A673 (cell line): ENCODE measurements at regions not wholly inside any gene's neighbourhood (a gene's known extent, or its start where the extent isn't known, plus 50 kb on each side); places are given as distances from the start of the nearest gene placed in this dataset.
A peak's percentile ranks its signal among the peaks of the same experiment; 100 is the strongest.

Source experiments
- BruUV-seq: library from RNA; stranded (reverse); fragments of 400-500 nt; replicated peaks from 2 replicates; lab custom pipeline; 2021; lab: Mats Ljungman, UMichigan
- CTCF ChIA-PET: fragments of 300-600 bp; sonication (Branson Sonifier 250); formaldehyde crosslinking; loops from one replicate; lab custom pipeline; 2022; ENCODE audit warnings: antibody characterized with exemption; lab: Charles Lee
- POLR2A ChIA-PET: fragments of 300-600 bp; sonication (Branson Sonifier 250); formaldehyde crosslinking; loops from one replicate; lab custom pipeline; 2022; ENCODE audit warnings: antibody characterized with exemption; ENCODE audit not compliant: low non-redundant PET; lab: Charles Lee
- DNase-seq: peaks from one replicate; pipeline ENCODE4 v3.0.0-alpha.2; 2015; ENCODE audit warnings: low spot score
- H3K27ac ChIP-seq: fragments of 200-600 bp; sonication (generic); 2 replicates; pipeline ENCODE4 v1.5.1; 2016; ENCODE audit warnings: mixed run types, low read depth, mild to moderate bottlenecking, mixed read lengths, antibody characterized with exemption, low read length; ENCODE audit not compliant: poor library complexity, severe bottlenecking
- H3K27me3 ChIP-seq: fragments of 200-600 bp; sonication (generic); replicated peaks from 2 replicates; pipeline ENCODE4 v1.6.1; 2017; ENCODE audit warnings: mixed run types, low read depth, mild to moderate bottlenecking, mixed read lengths, antibody characterized with exemption, low read length; ENCODE audit not compliant: insufficient read depth, poor library complexity
- H3K36me3 ChIP-seq: fragments of 200-600 bp; sonication (generic); 2 replicates; pipeline ENCODE4 v1.6.1; 2016; ENCODE audit warnings: mixed run types, mild to moderate bottlenecking, mixed read lengths, antibody characterized with exemption, low read length; ENCODE audit not compliant: insufficient read depth, poor library complexity, severe bottlenecking
- H3K4me1 ChIP-seq: fragments of 200-600 bp; sonication (generic); 2 replicates; pipeline ENCODE4 v1.6.1; 2017; ENCODE audit warnings: mixed run types, mild to moderate bottlenecking, mixed read lengths, antibody characterized with exemption, low read length; ENCODE audit not compliant: insufficient read depth, poor library complexity, severe bottlenecking
- H3K4me3 ChIP-seq: fragments of 200-600 bp; sonication (generic); 2 replicates; pipeline ENCODE4 v1.5.1; 2016; ENCODE audit warnings: low read depth, mixed run types, mild to moderate bottlenecking, mixed read lengths, low read length; ENCODE audit not compliant: poor library complexity, severe bottlenecking
- H3K9me3 ChIP-seq: fragments of 200-600 bp; sonication (generic); 2 replicates; pipeline ENCODE4 v1.6.1; 2016; ENCODE audit warnings: mixed run types, low read depth, mild to moderate bottlenecking, mixed read lengths, antibody characterized with exemption, low read length; ENCODE audit not compliant: poor library complexity, severe bottlenecking
- EZH2 ChIP-seq: fragments of 200-600 bp; sonication (generic); IDR thresholded peaks from 2 replicates; pipeline ENCODE4 v1.6.1; 2017; ENCODE audit warnings: borderline replicate concordance, low read depth, mild to moderate bottlenecking, mixed read lengths, antibody characterized with exemption, low read length; ENCODE audit not compliant: poor library complexity, severe bottlenecking
- intact Hi-C: fragments of 100-400 bp; cut with micrococcal nuclease; formaldehyde crosslinking; loops from one replicate; pipeline ENCODE4 v1.10.0; 2022; ENCODE audit not compliant: unreplicated experiment
- TF ChIP-seq, protein P1 (sequence below): fragments of 300-800, 200-600 bp; sonication (generic); conservative IDR thresholded peaks from 2 replicates; pipeline ENCODE4 v1.5.1; 2017; ENCODE audit warnings: low read depth, mild to moderate bottlenecking, antibody characterized with exemption, low read length, moderate library complexity, mixed read lengths

DNA sequence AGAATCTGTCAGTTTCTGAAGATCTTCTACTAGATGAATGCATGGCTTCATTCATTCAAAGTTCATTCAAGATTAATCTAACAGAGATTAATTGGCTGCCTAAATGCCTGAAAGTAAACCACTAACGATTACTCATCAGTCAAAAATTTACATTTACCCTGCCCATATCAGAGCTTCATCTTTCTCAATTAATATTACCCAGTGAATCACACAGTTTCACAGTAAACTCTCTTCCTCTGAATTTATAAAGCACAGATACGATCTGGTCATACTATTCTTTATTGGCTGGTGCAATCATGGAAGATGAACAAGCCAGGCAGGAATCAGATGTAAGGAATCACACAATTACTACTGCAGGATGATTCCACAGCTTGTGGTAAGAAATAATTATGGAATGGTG, 377.7 kb downstream of the SLC16A7 start:
- TF ChIP-seq, protein P1, sequence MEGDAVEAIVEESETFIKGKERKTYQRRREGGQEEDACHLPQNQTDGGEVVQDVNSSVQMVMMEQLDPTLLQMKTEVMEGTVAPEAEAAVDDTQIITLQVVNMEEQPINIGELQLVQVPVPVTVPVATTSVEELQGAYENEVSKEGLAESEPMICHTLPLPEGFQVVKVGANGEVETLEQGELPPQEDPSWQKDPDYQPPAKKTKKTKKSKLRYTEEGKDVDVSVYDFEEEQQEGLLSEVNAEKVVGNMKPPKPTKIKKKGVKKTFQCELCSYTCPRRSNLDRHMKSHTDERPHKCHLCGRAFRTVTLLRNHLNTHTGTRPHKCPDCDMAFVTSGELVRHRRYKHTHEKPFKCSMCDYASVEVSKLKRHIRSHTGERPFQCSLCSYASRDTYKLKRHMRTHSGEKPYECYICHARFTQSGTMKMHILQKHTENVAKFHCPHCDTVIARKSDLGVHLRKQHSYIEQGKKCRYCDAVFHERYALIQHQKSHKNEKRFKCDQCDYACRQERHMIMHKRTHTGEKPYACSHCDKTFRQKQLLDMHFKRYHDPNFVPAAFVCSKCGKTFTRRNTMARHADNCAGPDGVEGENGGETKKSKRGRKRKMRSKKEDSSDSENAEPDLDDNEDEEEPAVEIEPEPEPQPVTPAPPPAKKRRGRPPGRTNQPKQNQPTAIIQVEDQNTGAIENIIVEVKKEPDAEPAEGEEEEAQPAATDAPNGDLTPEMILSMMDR: no peak
- no peak for TF ChIP-seq EZH2
- DNase-seq: peak; percentile 10
- no TSS peak for BruUV-seq
- H3K4me3 ChIP-seq: no peak overlapping the region
- POLR2A ChIA-PET: no interaction called here
- intact Hi-C loops: no loop called here
- CTCF ChIA-PET: no interaction called here
- no peak overlapping the region for H3K27ac ChIP-seq
- no peaks in the 10 kb centered on the region for H3K36me3 ChIP-seq
- H3K27me3 ChIP-seq: no peaks in the 10 kb centered on the region
- H3K4me1 ChIP-seq: no peaks in the 10 kb centered on the region
- H3K9me3 ChIP-seq: no peaks in the 10 kb centered on the region

- no peaks in the 10 kb centered on the region for H3K36me3 ChIP-seq
- H3K27ac ChIP-seq: no peak overlapping the region
- no peak for DNase-seq
- BruUV-seq: no TSS peak
- H3K4me3 ChIP-seq: no peak overlapping the region
- ChIA-PET POLR2A (no interaction called here), CTCF (no interaction called here)
- TF ChIP-seq, protein P1: no peak
- TF ChIP-seq EZH2: no peak
- intact Hi-C loops: no loop called here
- H3K27me3 ChIP-seq: no peaks in the 10 kb centered on the region
- no peaks in the 10 kb centered on the region for H3K9me3 ChIP-seq
- H3K4me1 ChIP-seq: no peaks in the 10 kb centered on the region
Observed at GRCh38 chr12:59977779-59978178, 381.9 kb downstream of the SLC16A7 start.

DNA sequence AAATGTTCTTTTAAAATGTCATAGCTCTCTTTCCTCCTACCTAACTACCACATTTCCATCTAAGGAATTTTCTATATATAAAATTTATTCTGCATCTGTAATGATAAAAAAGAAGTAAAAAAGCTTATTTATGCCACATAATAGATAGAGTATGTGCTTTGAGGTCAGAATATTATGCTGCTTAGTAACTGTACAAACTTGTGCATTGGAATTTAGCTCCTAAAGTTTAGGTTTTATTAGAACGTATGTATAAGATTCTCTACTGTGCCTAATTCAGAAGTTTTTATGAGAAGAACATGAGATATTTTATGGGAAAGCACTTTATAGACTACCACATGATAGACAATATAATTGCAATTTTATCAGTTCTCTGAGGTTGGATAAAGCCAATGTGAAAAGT, 384.6 kb downstream of the SLC16A7 start:
- BruUV-seq: no TSS peak
- TF ChIP-seq EZH2: no peak
- TF ChIP-seq, protein P1: no peak
- no peaks in the 10 kb centered on the region for H3K4me1 ChIP-seq
- intact Hi-C loops: no loop called here
- no peaks in the 10 kb centered on the region for H3K9me3 ChIP-seq
- no peak overlapping the region for H3K27ac ChIP-seq
- no peaks in the 10 kb centered on the region for H3K27me3 ChIP-seq
- DNase-seq: no peak
- POLR2A ChIA-PET: no interaction called here
- CTCF ChIA-PET: no interaction called here
- H3K36me3 ChIP-seq: no peaks in the 10 kb centered on the region
- H3K4me3 ChIP-seq: no peak overlapping the region
